Activated CD4-positive, alpha-beta T cell treated with anti-CD3 and anti-CD28 coated beads, Interleukin-2, amount 50 U/mL, for 48 hours (primary cell): ENCODE measurements at regions not wholly inside any gene's neighbourhood (a gene's known extent, or its start where the extent isn't known, plus 50 kb on each side); places are given as distances from the start of the nearest gene placed in this dataset.

Experiments used
- DNase-seq, 2 experiments: peaks; one replicate each; pipeline ENCODE4 v3.0.0-alpha.2; 2020

DNA sequence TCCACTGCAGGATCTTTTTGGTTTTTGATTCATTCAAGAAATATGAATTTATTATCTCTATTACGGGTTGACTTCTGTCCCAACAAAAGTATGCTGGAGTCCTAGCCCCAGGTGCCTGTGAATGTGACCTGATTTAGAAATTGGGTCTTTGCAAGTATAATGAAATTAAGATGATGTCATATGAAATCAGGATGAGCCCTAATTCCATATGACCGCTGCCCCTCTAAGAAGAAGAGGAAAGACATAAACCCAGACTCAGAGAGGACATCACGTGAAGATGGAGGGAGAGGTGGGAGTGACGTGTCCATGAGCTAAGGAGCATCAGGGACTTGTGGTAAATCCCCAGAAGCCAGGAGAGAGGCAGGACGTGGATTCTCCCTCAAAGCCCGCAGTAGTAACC is 287.1 kb downstream of the LPIN1 start:
- DNase-seq: no peak

DNA sequence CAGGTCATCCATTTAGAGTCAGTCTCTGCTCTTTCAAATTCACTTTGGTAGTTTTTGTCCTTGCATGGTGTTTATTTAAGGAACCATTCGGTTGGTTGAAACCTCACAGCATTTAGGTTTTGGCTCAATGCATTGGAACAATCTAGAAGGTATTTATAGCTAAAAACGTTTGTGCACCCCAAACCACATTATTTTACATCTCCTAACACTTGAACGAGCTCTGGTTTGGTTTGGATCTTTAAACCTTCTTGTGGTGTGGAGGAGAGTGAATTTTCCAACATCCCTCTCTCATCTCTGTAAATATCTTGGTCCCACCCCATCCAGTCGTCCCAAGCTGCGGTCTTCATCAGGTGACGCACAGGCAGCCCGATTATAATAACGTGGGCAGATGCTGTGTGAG is 287.9 kb downstream of the LPIN1 start:
- no peak for DNase-seq

DNA sequence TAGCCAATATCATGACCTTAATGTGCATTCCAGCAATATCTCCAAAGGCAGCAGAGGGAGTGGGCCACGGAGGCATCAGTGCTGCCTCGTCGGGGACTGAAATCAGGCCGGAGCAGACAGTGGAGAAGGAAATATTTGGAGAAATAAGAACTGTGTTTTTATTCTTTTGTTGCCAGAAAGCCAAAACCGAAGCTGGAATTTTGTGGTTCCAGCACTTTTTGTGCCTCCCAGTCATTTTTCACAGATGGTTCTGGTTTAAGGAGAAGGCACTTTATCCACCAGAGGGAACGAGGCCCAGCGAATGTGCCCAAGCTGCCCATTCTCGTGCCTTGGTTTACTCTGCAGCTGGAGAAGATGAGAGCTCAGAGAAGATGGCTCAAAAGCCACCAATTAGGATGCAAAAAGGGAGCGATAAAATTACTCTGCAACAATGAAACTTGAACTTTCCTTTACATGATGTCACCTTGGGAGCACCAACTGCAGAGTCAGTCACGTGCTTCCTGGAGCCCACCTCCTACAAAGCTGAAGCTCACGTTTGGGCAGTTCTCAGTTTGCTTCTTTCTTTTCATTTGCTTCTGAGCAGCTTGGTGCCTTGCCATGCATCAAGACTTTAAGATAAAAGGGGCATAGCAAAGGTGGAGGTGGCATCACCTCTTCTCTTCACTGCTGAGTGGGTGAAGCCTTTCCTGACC is 288.7 kb downstream of the LPIN1 start:
- no peak for DNase-seq

DNA sequence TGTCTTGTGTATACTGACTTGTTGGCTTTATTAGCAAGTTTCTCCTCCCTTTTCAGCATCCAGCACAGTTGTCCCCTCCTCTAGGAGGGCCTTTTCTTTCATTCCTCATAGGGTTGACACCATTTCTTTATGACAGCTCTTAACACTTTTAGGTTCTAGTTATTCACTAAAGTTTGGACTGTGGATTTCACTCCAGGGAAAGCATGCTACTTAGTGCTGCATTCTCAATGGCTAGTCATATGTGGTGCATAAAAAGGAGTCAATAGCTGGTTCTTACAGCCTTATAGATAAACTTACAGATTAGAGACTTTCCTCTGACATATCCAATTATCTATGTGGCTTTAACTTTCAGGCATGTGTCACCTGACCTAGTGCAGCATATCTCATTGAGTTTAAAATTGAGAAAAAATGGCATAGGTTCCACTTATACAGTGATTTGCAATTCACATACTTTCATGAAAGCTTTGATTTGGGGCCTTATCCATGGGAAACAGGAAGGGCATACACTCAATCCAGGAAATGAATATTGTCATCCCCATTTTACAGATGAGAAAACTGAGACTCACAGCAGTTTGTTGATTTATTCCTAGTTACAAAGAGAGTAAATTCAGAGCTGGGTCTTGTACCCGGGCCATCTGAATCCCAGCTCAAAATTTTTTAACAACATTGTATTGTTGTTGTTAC is 289.7 kb downstream of the LPIN1 start:
- no peak for DNase-seq

DNA sequence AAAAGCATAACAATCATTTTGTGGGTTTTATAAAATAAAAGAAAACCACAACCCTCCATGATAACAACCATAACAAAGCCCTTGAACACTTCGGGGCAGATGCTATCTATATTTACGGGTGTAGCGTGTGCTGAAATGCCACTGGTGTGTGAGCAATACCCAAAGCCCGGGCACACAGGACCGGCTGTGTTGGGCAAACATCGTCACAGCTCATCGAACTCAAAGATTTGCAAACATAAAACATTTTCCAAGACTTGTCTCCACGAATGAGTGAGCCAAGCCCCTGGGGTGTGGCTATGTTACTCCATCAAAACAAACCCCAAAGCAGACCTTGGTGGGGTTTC is 290.2 kb downstream of the LPIN1 start:
- DNase-seq: no peak

DNA sequence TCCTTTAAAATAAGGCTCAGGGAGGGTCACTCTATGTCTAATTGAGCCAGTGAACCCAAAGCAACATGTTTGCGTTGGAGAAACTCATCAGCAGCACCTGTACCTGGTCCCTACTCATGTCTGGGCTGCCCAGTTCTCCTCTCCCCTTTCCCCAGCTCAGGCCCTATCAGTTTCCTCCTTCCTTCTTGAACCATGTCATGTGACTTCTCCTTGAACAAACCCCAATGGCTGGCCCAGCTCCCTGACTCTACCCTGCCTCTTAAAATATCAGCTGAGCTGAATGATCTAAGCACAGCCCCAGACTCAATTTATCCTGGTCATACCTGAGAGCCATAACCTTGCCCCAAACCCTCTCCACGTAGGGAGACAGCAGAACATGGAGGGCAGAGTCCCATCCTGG is 290.9 kb downstream of the LPIN1 start:
- no peak for DNase-seq

DNA sequence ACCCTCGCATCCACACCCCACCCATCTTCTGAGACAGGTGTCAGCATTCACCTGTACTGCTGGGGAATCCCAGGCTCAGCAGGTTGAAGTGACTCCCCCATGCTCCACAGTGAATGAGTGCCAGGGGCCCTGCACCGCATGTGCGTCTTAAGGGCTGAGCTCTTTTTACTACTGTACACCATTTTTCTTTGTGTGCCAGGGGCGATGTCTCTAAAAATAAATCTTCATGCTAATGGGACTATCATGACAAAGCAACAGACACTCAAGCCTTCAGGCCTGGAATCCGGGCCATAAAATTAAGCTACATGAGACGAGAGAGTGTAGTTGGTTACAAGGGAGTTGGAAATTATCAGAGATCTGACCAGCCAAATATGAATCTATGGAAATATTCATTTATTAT is 294.8 kb downstream of the LPIN1 start:
- DNase-seq: no peak

DNA sequence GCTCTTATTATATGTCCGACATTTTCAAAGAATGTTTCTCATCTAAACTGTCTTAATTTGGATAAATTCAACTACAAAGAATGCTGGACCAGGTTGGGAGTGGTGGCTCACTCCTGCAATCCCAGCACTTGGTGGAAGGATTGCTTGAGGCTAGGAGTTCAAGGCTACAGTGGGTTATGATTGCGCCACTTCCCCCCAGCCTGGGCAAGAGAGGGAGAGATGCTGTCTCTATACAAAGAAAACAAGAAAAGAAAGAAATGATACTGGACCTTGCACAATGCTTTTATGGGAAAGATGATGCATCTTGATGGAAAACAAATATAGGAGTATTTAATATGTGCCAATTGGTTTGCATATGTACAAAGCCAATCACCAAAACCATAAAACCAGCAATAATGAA is 296.7 kb downstream of the LPIN1 start:
- no peak for DNase-seq

DNA sequence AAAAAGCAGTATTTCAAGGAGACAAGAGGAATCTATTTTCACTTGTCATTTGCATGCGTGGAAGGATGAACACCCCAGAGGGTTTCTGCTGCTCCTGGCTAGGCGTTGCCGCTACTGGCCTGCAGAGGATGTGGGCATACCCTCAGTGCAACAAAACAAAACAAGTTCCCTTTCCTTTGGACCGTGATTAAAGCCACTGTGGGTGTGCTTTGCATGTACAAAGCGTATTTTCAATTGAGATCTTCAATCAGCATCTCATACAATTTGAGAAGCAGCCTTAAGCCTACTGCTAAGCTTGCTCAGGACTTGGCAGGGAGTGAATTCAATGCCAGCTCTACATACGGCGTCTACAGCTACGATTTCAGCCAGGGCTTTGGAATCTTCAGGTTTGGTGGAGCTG is 298.4 kb downstream of the LPIN1 start:
- DNase-seq: no peak

DNA sequence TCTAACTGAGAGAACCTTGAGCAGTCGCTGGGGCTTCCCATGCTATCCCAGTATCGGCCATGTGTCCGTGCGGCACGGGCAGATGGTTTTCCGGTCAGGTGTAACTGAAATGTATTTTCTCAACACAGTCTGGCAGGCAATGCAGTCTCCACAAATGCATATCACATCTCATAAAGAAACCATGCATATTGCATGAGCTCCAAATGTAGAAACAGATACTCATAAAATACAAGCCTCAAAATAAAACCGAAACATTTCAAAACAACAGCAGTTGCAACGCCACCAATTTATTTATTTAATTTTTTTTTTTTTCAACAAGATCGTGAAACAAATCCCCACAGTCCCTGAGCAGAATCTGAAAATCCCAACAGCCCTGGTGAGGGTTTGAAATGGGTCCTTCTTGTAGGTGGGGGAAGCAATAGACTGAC is 299.4 kb downstream of the LPIN1 start:
- no peak for DNase-seq

DNA sequence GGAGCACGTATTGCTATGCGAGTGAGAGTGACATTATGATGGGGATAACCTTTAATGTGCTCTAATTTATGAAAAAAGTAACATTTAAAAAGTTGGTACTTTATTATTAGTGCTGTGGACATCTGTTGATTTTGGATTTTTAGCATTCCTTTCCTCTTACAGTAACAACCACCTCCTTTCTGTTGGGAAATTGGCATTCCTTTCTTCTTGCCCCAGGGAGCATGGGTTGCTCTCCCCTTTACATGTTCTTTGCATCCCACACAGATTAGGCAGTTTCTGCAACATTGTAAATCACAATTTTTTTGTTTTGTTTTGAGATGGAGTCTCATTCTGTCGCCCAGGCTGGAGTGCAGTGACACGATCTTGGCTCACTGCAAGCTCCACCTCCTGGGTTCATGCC is 300.2 kb downstream of the LPIN1 start:
- no peak for DNase-seq

DNA sequence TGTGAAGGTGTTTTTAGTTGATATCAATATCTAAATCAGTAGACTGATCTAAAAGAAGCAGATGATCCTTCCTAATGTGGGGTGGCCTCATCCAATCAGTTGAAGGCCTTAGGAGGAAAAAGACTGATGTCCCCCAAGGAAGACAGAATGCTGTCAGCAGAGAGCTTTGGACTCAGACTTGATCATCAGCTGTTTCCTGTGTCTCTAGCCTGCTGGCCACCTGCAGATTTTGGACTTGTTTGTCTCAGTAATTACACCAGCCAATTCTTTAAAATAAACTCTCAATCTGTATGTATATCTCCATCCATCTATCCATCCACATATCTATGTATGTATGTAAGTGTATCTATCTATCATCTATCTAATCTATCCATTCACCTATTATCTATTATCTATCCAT is 301.3 kb downstream of the LPIN1 start:
- no peak for DNase-seq

DNA sequence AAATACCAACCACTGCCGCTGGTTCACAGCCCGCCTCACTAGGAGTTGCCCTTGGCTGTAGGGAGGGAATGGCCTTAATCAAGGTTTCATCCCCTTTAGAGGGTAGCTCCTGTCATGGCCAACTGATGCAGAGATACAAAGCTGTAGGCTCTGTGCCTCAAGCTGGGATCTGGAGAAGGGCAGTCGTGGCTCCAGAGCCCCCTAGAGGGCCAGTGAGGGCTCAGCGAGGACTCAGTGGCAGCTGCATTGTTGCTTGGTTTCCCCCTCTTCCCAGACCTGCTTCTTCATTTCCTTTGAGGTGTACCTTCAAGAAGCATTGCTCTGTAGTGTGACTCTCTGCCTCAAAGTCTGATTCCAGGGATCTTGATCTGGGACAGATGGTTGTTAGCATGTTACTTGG is 302.1 kb downstream of the LPIN1 start:
- DNase-seq: no peak

DNA sequence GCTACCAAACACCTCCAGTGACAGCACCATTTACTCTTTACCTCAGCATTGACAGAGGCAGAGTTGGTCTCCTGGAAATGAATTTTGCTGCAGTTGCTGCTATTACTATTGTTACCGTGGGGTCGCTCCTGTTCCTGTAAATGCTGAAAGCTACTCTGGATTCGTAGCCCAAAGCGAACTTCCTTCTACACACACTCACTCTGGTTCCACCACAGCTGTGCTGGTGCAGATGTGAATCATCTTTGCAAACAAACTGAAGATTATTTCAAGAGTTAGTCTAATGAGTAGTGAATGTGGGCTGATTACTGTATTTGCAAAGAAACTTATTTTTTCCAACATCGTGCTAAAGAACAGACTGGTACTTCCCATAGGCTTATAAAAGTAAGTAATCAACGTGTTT is 304.0 kb downstream of the LPIN1 start:
- no peak for DNase-seq

DNA sequence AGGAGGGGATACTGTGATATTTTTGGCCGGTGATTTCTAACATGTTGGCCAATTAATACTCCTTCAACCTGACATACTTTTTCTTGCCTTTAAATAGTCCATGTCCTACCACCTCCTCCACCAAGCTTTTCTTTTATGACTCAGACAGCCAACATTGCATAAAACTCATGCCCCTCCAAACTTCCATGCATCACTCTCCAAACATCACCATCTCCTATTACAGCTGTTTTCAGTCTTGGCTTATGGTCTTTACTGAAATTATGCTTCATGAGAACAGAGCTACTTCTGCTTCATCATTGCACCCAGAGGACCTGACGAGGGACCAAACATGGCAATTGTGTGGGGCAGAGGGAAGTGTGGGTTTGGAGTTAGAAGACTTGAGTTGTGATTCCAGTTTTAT is 305.4 kb downstream of the LPIN1 start:
- DNase-seq: no peak

DNA sequence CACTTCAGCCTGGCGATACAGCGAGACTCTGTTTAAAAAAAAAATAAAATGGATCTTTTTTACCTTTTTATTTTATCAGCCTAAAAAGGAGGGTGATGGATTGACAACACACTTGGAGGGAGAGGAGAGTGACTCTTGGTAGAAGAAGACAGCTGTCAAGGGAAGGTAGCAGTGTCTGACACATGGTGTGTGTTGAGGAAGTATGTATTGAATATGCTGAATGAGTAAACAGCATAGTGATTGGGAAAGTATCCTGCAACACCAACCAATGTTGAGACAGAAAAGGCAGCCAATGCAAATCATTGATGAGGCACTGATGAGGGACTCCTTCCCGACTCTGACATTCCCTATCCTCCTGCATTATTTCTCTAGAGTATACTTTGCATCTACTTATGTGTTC is 306.4 kb downstream of the LPIN1 start:
- no peak for DNase-seq

DNA sequence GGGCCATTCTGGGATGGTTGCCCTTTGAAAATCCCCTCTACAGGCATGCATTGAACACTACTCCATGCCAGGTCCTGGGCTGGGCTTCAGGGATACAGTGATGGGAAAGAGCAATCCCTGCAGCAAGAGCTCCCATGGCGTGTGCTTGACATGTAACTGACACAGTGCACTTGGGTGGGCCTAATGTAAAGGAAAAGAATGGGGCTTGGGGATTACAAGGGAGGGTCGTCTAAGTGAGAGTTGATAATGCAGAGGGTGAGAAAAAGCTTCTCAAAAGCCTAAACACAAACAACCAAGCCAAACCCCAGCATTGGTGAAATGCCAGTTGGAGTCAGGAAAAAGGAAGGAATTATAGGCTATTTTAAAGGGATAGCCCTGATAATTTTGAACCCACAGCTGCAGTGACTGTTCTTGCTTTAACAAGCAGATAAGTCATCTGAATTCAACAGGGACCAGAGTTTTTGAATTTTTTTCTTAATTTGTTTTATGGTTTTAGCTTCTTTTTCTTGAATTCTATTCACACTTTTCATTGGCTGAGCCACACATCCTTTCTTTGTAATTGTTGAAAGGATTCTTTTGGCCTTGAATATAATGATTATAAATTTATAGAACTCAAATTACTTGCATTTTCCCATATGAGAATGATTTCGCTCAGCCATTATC is 308.7 kb downstream of the LPIN1 start:
- DNase-seq: no peak

DNA sequence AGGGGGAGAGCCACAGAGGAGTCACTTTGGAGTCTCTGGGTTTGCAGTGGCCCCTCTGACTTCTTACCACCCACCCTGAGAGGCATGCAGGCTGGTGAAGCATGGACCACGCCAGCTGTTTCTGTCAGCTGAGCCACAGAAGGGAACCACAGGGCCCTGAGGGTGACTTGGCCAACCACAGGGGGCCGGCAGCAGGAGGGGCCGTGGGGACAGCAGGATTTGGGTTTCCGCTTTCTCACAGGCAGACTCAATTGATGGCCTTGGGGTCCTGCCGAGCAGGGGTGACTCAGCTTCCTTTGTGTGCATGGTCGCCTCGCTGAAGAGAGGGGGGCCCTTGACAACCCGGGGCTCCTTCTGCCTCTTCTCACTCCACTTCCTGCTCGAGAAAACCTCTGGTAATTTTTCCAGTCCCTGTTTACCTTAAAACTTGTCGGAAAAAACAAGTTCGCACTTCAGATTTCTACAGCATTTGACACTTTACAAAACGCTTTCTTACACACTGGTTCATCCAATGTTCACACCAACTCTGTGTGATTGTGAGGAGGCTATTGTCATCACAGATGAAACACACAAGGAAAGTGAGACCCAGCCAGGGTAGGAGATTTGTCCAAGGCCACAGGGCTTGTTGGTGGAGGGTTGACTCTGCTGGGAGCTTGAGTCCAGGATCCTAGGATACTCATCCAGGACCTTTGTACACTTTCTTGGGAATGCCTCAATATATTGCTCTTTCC is 311.2 kb downstream of the LPIN1 start:
- DNase-seq: no peak

DNA sequence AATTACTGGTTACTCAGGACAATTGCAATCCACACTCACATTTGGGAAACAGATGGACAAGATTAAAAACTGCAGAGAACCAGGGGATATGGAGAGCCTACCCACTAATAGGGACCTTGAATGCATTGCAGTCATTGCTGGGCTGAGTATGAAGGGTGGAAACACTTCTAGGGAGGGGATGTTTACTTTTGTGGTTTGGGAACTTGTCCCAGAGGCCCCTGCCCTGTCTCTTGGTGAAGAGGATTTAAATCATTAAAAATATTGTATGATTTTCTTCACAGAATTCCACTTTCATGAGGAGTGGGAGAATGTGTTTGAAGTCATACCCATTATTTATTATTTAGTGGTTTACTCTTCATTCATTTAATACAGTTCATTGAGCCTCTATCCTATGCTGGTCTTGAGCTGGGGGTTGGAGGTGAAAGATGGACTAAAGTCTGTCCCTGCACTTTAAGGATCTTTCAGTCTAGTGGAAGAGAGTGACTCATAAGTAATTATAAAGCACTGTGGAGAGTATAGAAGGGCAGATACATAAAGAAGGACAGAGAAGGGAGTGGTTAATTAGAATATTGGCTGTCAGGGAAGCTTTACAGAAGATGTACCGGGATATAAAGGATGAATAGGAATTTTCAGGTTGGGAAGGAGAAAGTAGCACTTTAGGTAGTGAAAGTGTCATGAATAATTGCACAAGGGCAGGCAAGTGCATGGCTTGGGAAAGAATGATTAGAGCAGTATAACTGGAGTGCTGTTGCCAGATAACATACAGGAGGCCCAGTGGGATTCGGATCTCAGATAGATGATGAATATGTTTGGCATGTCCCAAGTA is 313.4 kb downstream of the LPIN1 start:
- DNase-seq: no peak

DNA sequence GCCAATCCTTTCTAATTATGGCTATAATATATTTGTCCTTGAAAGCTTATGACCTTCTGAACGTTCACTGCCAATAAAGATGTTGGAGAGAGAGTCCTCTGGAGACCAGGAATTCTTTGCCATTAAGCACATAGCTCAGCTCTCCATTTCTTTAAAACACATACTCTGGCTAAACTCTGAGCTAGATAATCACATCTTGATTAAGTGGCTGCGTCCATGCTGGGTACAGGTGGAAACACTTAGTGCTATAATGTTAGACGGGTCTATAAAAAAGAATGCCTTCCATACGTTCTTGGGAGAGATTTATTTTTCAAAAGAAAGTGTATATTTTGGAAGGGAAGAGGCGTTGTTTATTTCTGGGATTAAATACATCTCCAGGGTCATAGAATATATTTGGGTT is 314.5 kb downstream of the LPIN1 start:
- DNase-seq: no peak

DNA sequence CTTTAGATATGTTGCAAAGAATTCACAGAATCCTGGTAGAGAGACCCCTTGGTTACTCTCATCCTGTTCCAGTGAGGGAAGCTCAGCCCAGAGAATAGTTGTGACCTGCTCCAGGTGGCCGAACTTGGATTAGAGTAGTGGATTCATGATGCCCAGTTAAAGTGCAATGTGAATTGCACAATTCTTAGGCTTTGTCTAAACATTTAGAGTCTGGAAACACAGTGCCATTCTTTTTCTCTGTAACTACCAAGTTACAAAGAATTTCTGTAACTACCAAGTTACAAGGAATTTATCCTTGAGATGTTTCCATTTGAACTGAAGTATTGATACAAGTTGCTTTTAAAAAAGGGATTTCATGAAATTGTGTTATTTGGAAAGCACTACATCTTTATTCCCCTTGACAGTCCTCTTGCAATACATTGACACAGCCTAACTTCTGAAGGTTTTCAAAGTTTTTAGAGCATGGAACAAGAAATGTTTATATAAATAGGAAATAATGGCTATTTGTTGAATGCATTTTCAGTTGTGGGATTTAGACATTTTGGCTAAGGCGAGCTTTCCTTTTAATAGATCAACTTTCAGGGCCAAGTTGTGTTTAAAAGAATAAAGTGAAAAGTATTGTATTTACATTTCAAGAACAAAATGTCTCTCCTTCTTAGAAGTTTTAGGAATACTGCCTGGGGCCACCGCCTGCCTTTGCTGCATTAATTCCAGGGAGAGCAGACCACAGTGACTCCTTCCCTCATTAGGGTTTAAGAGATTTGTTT is 315.0 kb downstream of the LPIN1 start:
- no peak for DNase-seq

DNA sequence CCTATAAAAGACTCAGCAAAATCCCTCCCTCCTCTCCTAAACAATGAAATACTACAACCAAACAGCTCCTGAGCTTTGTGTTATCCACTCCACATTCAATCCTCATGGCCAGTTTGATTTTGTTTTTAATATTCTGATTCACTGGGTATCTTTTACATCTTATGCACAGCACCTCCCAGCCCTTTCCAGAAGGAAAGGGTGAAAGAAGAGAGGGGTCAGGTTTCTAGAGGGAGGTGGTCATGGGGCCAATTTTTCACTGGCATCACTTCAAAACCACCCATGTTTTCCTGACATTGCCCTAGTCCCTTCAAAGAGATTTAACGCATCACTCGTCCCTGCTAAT is 315.6 kb downstream of the LPIN1 start:
- no peak for DNase-seq
